H1 (cell line): ENCODE measurements at regions not wholly inside any gene's neighbourhood (a gene's known extent, or its start where the extent isn't known, plus 50 kb on each side); places are given as distances from the start of the nearest gene placed in this dataset.

Experiments used
- CTCF ChIA-PET: fragments of 300-600 bp; sonication (Branson Sonifier 250); formaldehyde crosslinking; loops from one replicate; lab custom pipeline; 2021; ENCODE audit not compliant: partially characterized antibody; lab: Charles Lee
- POLR2A ChIA-PET: fragments of 300-600 bp; sonication (Branson Sonifier 250); formaldehyde crosslinking; loops from one replicate; lab custom pipeline; 2021; ENCODE audit warnings: inconsistent platforms; ENCODE audit not compliant: partially characterized antibody; lab: Charles Lee
- DNase-seq, 2 experiments: peaks; one replicate each; pipeline versions ENCODE4 v3.0.0 to v3.0.0-alpha.2; 2010 to 2022; ENCODE audit warnings: low spot score in 2 of 2, low read depth in 1 of 2, mixed read lengths in 1 of 2
- FAIRE-seq: peaks from 2 replicates; lab custom pipeline; 2011; peaks lifted over from hg19 to GRCh38; lab: Jason Lieb, UNC
- H2AFZ ChIP-seq: 2 replicates; pipeline ENCODE4 v1.8.1; 2012; ENCODE audit warnings: low read length, inconsistent platforms
- H2AK5ac ChIP-seq: 2 replicates; pipeline ENCODE4 v1.6.1; 2013; ENCODE audit warnings: low read depth, low read length
- H2BK120ac ChIP-seq: replicated peaks from 2 replicates; pipeline ENCODE3; 2013; ENCODE audit warnings: low read depth, low read length, inconsistent platforms
- H2BK12ac ChIP-seq: 2 replicates; pipeline ENCODE4 v1.6.1; 2013; ENCODE audit warnings: low read depth, low read length
- H2BK15ac ChIP-seq: 2 replicates; pipeline ENCODE4 v1.6.1; 2013; ENCODE audit warnings: low read length
- H2BK20ac ChIP-seq: 2 replicates; pipeline ENCODE4 v1.6.1; 2013; ENCODE audit warnings: low read length
- H2BK5ac ChIP-seq: 2 replicates; pipeline ENCODE4 v1.6.1; 2013; ENCODE audit warnings: low read depth, low read length
- H3K14ac ChIP-seq: 2 replicates; pipeline ENCODE4 v1.6.1; 2013; ENCODE audit warnings: inconsistent platforms; ENCODE audit not compliant: insufficient read length
- H3K18ac ChIP-seq: 2 replicates; pipeline ENCODE4 v1.6.1; 2013; ENCODE audit warnings: low read length; ENCODE audit errors: extremely low read depth
- H3K23ac ChIP-seq: 2 replicates; pipeline ENCODE4 v1.6.1; 2013; ENCODE audit warnings: inconsistent platforms; ENCODE audit not compliant: insufficient read length
- H3K23me2 ChIP-seq: 2 replicates; pipeline ENCODE4 v1.6.1; 2013; ENCODE audit warnings: low read depth, low read length
- H3K27ac ChIP-seq: 2 replicates; pipeline ENCODE4 v1.6.1; 2011; ENCODE audit warnings: low read depth, low read length, inconsistent platforms
- H3K27me3 ChIP-seq, 4 experiments: replicated peaks in 1 of 4; 1 replicate in 1 of 4; 2 replicates in 3 of 4; pipeline versions ENCODE4 v1.6.1 to v1.8.1; 2011 to 2013; ENCODE audit warnings: low read length in 3 of 4, mild to moderate bottlenecking in 3 of 4, inconsistent platforms in 2 of 4, mixed read lengths in 2 of 4, moderate library complexity in 1 of 4; ENCODE audit not compliant: control insufficient read depth in 3 of 4, insufficient read depth in 3 of 4; ENCODE audit errors: extremely low read depth in 1 of 4
- H3K36me3 ChIP-seq, 4 experiments: 2 replicates each; pipeline versions ENCODE4 v1.6.1 to v1.8.1; 2011 to 2013; ENCODE audit warnings: mild to moderate bottlenecking in 4 of 4, low read length in 3 of 4, moderate library complexity in 2 of 4, control low read depth in 1 of 4, inconsistent platforms in 1 of 4; ENCODE audit not compliant: insufficient read depth in 4 of 4, control insufficient read depth in 2 of 4
- H3K4ac ChIP-seq: replicated peaks from 2 replicates; pipeline ENCODE3; 2013; ENCODE audit warnings: low read length, low read depth, mixed read lengths, inconsistent platforms; ENCODE audit not compliant: insufficient read length
- H3K4me1 ChIP-seq, 4 experiments: replicated peaks in 1 of 4; 1 replicate in 1 of 4; 2 replicates in 3 of 4; pipeline versions ENCODE4 v1.6.1 to v1.8.1; 2011 to 2013; ENCODE audit warnings: low read length in 3 of 4, inconsistent platforms in 2 of 4, mixed read lengths in 1 of 4; ENCODE audit not compliant: insufficient read depth in 4 of 4, control insufficient read depth in 3 of 4
- H3K4me2 ChIP-seq, 2 experiments: 2 replicates each; pipeline versions ENCODE4 v1.6.1 to v1.8.1; 2011 to 2013; ENCODE audit warnings: low read depth in 2 of 2, low read length in 2 of 2, control low read depth in 1 of 2, inconsistent platforms in 1 of 2, mild to moderate bottlenecking in 1 of 2; ENCODE audit not compliant: insufficient read depth in 1 of 2
- H3K4me3 ChIP-seq, 4 experiments: fragments of 200-600, 300-600 bp in 1 of 4; sonication (generic), shearing (Covaris generic), sonication (Bioruptor Twin) in 1 of 4; 2 replicates each; pipeline versions ENCODE4 v1.5.1 to v1.8.1; 2011 to 2016; ENCODE audit warnings: low read length in 4 of 4, low read depth in 3 of 4, control low read depth in 2 of 4, inconsistent platforms in 2 of 4, mild to moderate bottlenecking in 2 of 4, mixed read lengths in 1 of 4, moderate library complexity in 1 of 4; ENCODE audit not compliant: insufficient read depth in 2 of 4; ENCODE audit errors: extremely low read depth in 1 of 4
- H3K56ac ChIP-seq: replicated peaks from 2 replicates; pipeline ENCODE3; 2013; ENCODE audit warnings: low read depth, mild to moderate bottlenecking, mixed read lengths, low read length, inconsistent platforms; ENCODE audit not compliant: insufficient read length
- H3K79me1 ChIP-seq: 2 replicates; pipeline ENCODE4 v1.6.1; 2013; ENCODE audit warnings: low read depth, low read length, control low read depth
- H3K79me2 ChIP-seq, 2 experiments: 2 replicates each; pipeline versions ENCODE4 v1.6.1 to v1.8.1; 2012 to 2013; ENCODE audit warnings: low read length in 2 of 2, mild to moderate bottlenecking in 2 of 2, inconsistent platforms in 1 of 2; ENCODE audit not compliant: insufficient read depth in 2 of 2, control insufficient read depth in 1 of 2
- H3K9ac ChIP-seq, 4 experiments: replicated peaks in 1 of 4; 1 replicate in 1 of 4; 2 replicates in 3 of 4; pipeline versions ENCODE4 v1.6.1 to v1.8.1; 2011 to 2013; ENCODE audit warnings: low read depth in 3 of 4, low read length in 3 of 4, control low read depth in 2 of 4, mild to moderate bottlenecking in 2 of 4, moderate library complexity in 2 of 4, inconsistent platforms in 1 of 4; ENCODE audit errors: extremely low read depth in 1 of 4
- H3K9me3 ChIP-seq, 2 experiments: 2 replicates each; pipeline versions ENCODE4 v1.6.1 to v1.8.1; 2012 to 2013; ENCODE audit warnings: mild to moderate bottlenecking in 2 of 2, moderate library complexity in 2 of 2, control low read depth in 1 of 2, inconsistent platforms in 1 of 2, low read depth in 1 of 2, low read length in 1 of 2, mixed read lengths in 1 of 2; ENCODE audit not compliant: insufficient read depth in 2 of 2
- H4K20me1 ChIP-seq, 2 experiments: replicated peaks in 1 of 2; 2 replicates each; pipeline versions ENCODE3 to v1.8.1; 2011 to 2013; ENCODE audit warnings: inconsistent platforms in 2 of 2, low read length in 2 of 2, mild to moderate bottlenecking in 1 of 2; ENCODE audit not compliant: insufficient read depth in 2 of 2, control insufficient read depth in 1 of 2
- H4K5ac ChIP-seq: 2 replicates; pipeline ENCODE4 v1.6.1; 2013; ENCODE audit warnings: low read length, low read depth, mixed read lengths, inconsistent platforms; ENCODE audit not compliant: insufficient read length
- H4K8ac ChIP-seq: 2 replicates; pipeline ENCODE4 v1.8.0; 2013; ENCODE audit warnings: mild to moderate bottlenecking, moderate library complexity, low read length, inconsistent platforms; ENCODE audit not compliant: insufficient read depth; ENCODE audit errors: extremely low read depth
- H4K91ac ChIP-seq: replicated peaks from 2 replicates; pipeline ENCODE3; 2013; ENCODE audit warnings: low read length, mixed read lengths, inconsistent platforms; ENCODE audit not compliant: insufficient read length
- BRCA1 ChIP-seq: IDR thresholded peaks from 2 replicates; pipeline ENCODE4 v1.6.1; 2012; ENCODE audit warnings: low read depth, low read length, improper control_type of control experiment
- KDM5A ChIP-seq: fragments of 200-600 bp; IDR thresholded peaks from 2 replicates; pipeline ENCODE4 v1.7.1; 2012; ENCODE audit warnings: mild to moderate bottlenecking, low read length, inconsistent platforms, mixed read lengths
- MAFK ChIP-seq: IDR thresholded peaks from 2 replicates; pipeline ENCODE4 v1.6.1; 2012; ENCODE audit warnings: low read depth, mild to moderate bottlenecking, improper control_type of control experiment, low read length
- PHF8 ChIP-seq: fragments of 200-600 bp; sonication (generic); conservative IDR thresholded peaks from 2 replicates; pipeline ENCODE4 v1.7.1; 2012; ENCODE audit warnings: low read depth, mild to moderate bottlenecking, inconsistent platforms, low read length, moderate library complexity
- POLR2A ChIP-seq, 2 experiments: IDR thresholded peaks; 1 replicate in 1 of 2; 2 replicates in 1 of 2; pipeline ENCODE4 v1.6.1; 2011; ENCODE audit warnings: low read depth in 2 of 2, low read length in 2 of 2, mild to moderate bottlenecking in 2 of 2; ENCODE audit errors: control extremely low read depth in 1 of 2
- RBBP5 ChIP-seq: IDR thresholded peaks from 2 replicates; pipeline ENCODE4 v1.7.1; 2012; ENCODE audit warnings: low read depth, mild to moderate bottlenecking, inconsistent platforms, low read length, moderate library complexity, borderline replicate concordance
- RXRA ChIP-seq: IDR thresholded peaks from 2 replicates; pipeline ENCODE4 v1.6.1; 2011; ENCODE audit warnings: low read depth, mild to moderate bottlenecking, low read length, moderate library complexity; ENCODE audit not compliant: insufficient read depth
- SIRT6 ChIP-seq: IDR thresholded peaks from one replicate; pipeline ENCODE4 v1.7.1; 2012; ENCODE audit warnings: low read length, inconsistent platforms
- SIX5 ChIP-seq: IDR thresholded peaks from 2 replicates; pipeline ENCODE4 v1.6.1; 2011; ENCODE audit warnings: mild to moderate bottlenecking, low read depth, low read length
- YY1 ChIP-seq: IDR thresholded peaks from 2 replicates; pipeline ENCODE4 v1.6.1; 2011; ENCODE audit warnings: low read depth, mild to moderate bottlenecking, low read length
- WGBS, 2 experiments: shearing (Covaris generic) in 1 of 2; methylation state at CpG; one replicate each; pipeline versions ENCODE4 v1.1.6 to v1.1.7; 2013 to 2015; ENCODE audit warnings: low lambda C conversion rate in 2 of 2, mixed read lengths in 2 of 2, inconsistent platforms in 1 of 2, low coverage in 1 of 2, missing lambda C conversion rate in 1 of 2; ENCODE audit not compliant: insufficient replicate concordance in 2 of 2, insufficient coverage in 1 of 2, insufficient read length in 1 of 2; ENCODE audit errors: extremely low coverage in 1 of 2, missing lambda C conversion rate in 1 of 2; 5-methylcytosine and 5-hydroxymethylcytosine counted together

DNA sequence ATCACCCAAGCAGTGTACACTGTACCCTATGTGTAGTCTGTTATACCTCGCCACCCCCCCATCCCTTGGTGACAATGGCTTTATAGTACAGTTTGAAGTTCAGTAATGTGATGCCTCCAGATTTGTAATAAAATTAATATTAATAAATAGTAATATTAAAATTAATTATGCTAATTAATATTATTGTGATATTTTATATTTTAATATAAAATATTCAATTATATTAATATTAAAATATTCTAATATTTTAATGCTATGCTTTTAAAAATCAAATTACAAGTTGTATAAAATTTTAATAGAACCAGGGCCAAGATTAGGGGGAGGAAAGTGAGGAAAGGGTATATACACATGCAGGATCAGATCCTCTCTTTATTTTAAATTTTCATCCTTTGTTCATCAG, 147.7 kb upstream of the MAP3K1 start:
- no peak overlapping the region for H2BK15ac ChIP-seq
- no peak overlapping the region for H2AFZ ChIP-seq
- ChIA-PET POLR2A (no interaction called here), CTCF (no interaction called here)
- no peaks in the 10 kb centered on the region for H3K36me3 ChIP-seq
- no peaks in the 10 kb centered on the region for H3K79me1 ChIP-seq
- DNase-seq (no peak), FAIRE-seq (no peak)
- H4K8ac ChIP-seq, result no peak overlapping the region
- H2BK12ac ChIP-seq, result no peak overlapping the region
- H4K20me1 ChIP-seq, result no peaks in the 10 kb centered on the region
- no peaks in the 10 kb centered on the region; a peak in 1 of 7 replicates for H3K27me3 ChIP-seq
- no peaks in the 10 kb centered on the region for H3K79me2 ChIP-seq
- no peak overlapping the region for H3K4ac ChIP-seq
- H3K23ac ChIP-seq, result no peak overlapping the region
- no peak overlapping the region for H3K4me3 ChIP-seq
- no peak overlapping the region for H2BK5ac ChIP-seq
- peaks cover 11 to 20% (median 16%) of the 10 kb centered on the region in 4 experiments for H3K4me1 ChIP-seq
- no peak overlapping the region for H3K27ac ChIP-seq
- H3K56ac ChIP-seq, result no peak overlapping the region
- H3K18ac ChIP-seq, result no peak overlapping the region
- no peak overlapping the region for H4K91ac ChIP-seq
- no peak overlapping the region for H2AK5ac ChIP-seq
- H3K9ac ChIP-seq, result no peak overlapping the region
- H3K23me2 ChIP-seq, result no peaks in the 10 kb centered on the region
- no peak overlapping the region for H2BK20ac ChIP-seq
- no peak overlapping the region for H4K5ac ChIP-seq
- 77% methylated on average over 1 of the region's 1 CpG; no CpG with 5 or more reads in 1 of the 2 experiments for WGBS, 2 experiments
- no peak overlapping the region for H3K14ac ChIP-seq
- no peak overlapping the region for H2BK120ac ChIP-seq
- H3K9me3 ChIP-seq, result no peaks in the 10 kb centered on the region
- no peak overlapping the region for H3K4me2 ChIP-seq
- TF ChIP-seq MAFK, result no peak
- no peak for TF ChIP-seq BRCA1
- TF ChIP-seq YY1, result no peak
- no peak for TF ChIP-seq KDM5A
- no peak for TF ChIP-seq SIX5
- TF ChIP-seq PHF8, result no peak
- TF ChIP-seq POLR2A (IDR thresholded peaks at IDR 0.05; ENCODE audit: control extremely low read depth in 1 of 2, low read depth in 2 of 2, low read length in 2 of 2), result no peak
- no peak for TF ChIP-seq RXRA
- no peak for TF ChIP-seq RBBP5
- TF ChIP-seq SIRT6, result no peak
